Naive thymus-derived CD4-positive, alpha-beta T cell (primary cell): ENCODE measurements at regions not wholly inside any gene's neighbourhood (a gene's known extent, or its start where the extent isn't known, plus 50 kb on each side); places are given as distances from the start of the nearest gene placed in this dataset.

Source experiments
- ATAC-seq: fragments of 150-1000 bp; cut with Tn5 transposase; 2 replicates; pipeline ENCODE4 v1.10.0; 2021; ENCODE audit warnings: mild to moderate bottlenecking, moderate library complexity
- CTCF ChIA-PET: fragments of 350-600 bp; sonication (Branson Sonifier 250); formaldehyde crosslinking; loops from one replicate; lab custom pipeline; 2021; ENCODE audit warnings: antibody characterized with exemption; lab: Charles Lee
- POLR2A ChIA-PET: fragments of 350-600 bp; sonication (Branson Sonifier 250); formaldehyde crosslinking; loops from one replicate; lab custom pipeline; 2021; ENCODE audit warnings: antibody characterized with exemption, inconsistent platforms; lab: Charles Lee
- DNase-seq, 9 donors: peaks; one replicate each; pipeline versions ENCODE4 v3.0.0 to v3.0.0-alpha.2; 2020 to 2022; ENCODE audit warnings: mixed read lengths in 1 of 9
- H3K27ac ChIP-seq: one replicate; pipeline ENCODE4 v1.7.0; 2013; ENCODE audit warnings: mild to moderate bottlenecking, low read depth, low read length, moderate library complexity
- H3K27me3 ChIP-seq, 2 donors: one replicate each; pipeline ENCODE4 v1.7.0; 2013; ENCODE audit warnings: low read length in 2 of 2, mild to moderate bottlenecking in 2 of 2, moderate library complexity in 2 of 2; ENCODE audit not compliant: control insufficient read depth in 2 of 2, insufficient read depth in 2 of 2
- H3K36me3 ChIP-seq, 3 experiments: 1 replicate in 2 of 3; 2 replicates in 1 of 3; pipeline ENCODE4 v1.7.0; 2013; ENCODE audit warnings: low read length in 3 of 3, mild to moderate bottlenecking in 3 of 3, moderate library complexity in 1 of 3; ENCODE audit not compliant: insufficient read depth in 3 of 3, control insufficient read depth in 2 of 3
- H3K4me1 ChIP-seq, 2 donors: one replicate each; pipeline ENCODE4 v1.7.0; 2013; ENCODE audit warnings: low read length in 2 of 2, mild to moderate bottlenecking in 2 of 2, moderate library complexity in 1 of 2; ENCODE audit not compliant: control insufficient read depth in 2 of 2, insufficient read depth in 2 of 2
- H3K4me3 ChIP-seq: 2 replicates; pipeline ENCODE4 v1.7.0; 2013; ENCODE audit warnings: mild to moderate bottlenecking, low read length
- H3K9me3 ChIP-seq, 3 experiments: 1 replicate in 2 of 3; 2 replicates in 1 of 3; pipeline ENCODE4 v1.7.0; 2013; ENCODE audit warnings: low read length in 3 of 3; ENCODE audit not compliant: control insufficient read depth in 2 of 3
- H3K27ac Mint-ChIP-seq, 9 donors: one replicate each; pipeline ENCODE4 v1.8.0; 2020 to 2022; ENCODE audit warnings: mixed read lengths in 9 of 9, mild to moderate bottlenecking in 8 of 9, moderate library complexity in 5 of 9, inconsistent platforms in 2 of 9
- H3K27me3 Mint-ChIP-seq, 5 donors: one replicate each; pipeline ENCODE4 v1.8.0; 2021 to 2022; ENCODE audit warnings: mixed read lengths in 5 of 5, mild to moderate bottlenecking in 1 of 5
- H3K36me3 Mint-ChIP-seq, 5 donors: one replicate each; pipeline ENCODE4 v1.8.0; 2020 to 2022; ENCODE audit warnings: mixed read lengths in 5 of 5, mild to moderate bottlenecking in 3 of 5, inconsistent platforms in 1 of 5
- H3K4me1 Mint-ChIP-seq, 7 donors: one replicate each; pipeline ENCODE4 v1.8.0; 2020 to 2022; ENCODE audit warnings: mixed read lengths in 7 of 7, mild to moderate bottlenecking in 3 of 7, inconsistent platforms in 1 of 7
- H3K4me3 Mint-ChIP-seq, 10 donors: one replicate each; pipeline ENCODE4 v1.8.0; 2020 to 2022; ENCODE audit warnings: mild to moderate bottlenecking in 10 of 10, mixed read lengths in 10 of 10, moderate library complexity in 6 of 10, inconsistent platforms in 2 of 10
- H3K9me3 Mint-ChIP-seq, 11 donors: one replicate each; pipeline ENCODE4 v1.8.0; 2020 to 2022; ENCODE audit warnings: mixed read lengths in 11 of 11, mild to moderate bottlenecking in 4 of 11, inconsistent platforms in 1 of 11, moderate library complexity in 1 of 11
- intact Hi-C, 2 donors: fragments of 100-400 bp; cut with micrococcal nuclease; formaldehyde crosslinking; loops; one replicate each; pipeline ENCODE4 v1.15.1; 2023

GRCh38 chr6:93164781-93165180 is 254.6 kb downstream of the EPHA7 start:
- no peaks in the 10 kb centered on the region for H3K27me3 Mint-ChIP-seq
- Histone ChIP-seq H3K9me3 (no peaks in the 10 kb centered on the region), H3K36me3 (no peaks in the 10 kb centered on the region), H3K27me3 (no peaks in the 10 kb centered on the region), H3K27ac (no peak overlapping the region), H3K4me1 (no peaks in the 10 kb centered on the region), H3K4me3 (no peak overlapping the region)
- no peak overlapping the region for H3K27ac Mint-ChIP-seq
- H3K4me1 Mint-ChIP-seq = no peaks in the 10 kb centered on the region
- no peaks in the 10 kb centered on the region for H3K36me3 Mint-ChIP-seq
- ChIA-PET CTCF (no interaction called here), POLR2A (no interaction called here)
- intact Hi-C loops = no loop called here
- peaks cover 0 to 12% (median 0%) of the 10 kb centered on the region in 11 donors for H3K9me3 Mint-ChIP-seq
- ATAC-seq = no peak
- no peak for DNase-seq
- H3K4me3 Mint-ChIP-seq = no peak overlapping the region

GRCh38 chr6:93163146-93163545 is 256.2 kb downstream of the EPHA7 start:
- no peaks in the 10 kb centered on the region for H3K36me3 ChIP-seq
- DNase-seq (no peak), ATAC-seq (no peak)
- no peaks in the 10 kb centered on the region for H3K4me1 ChIP-seq
- Mint-ChIP-seq H3K36me3 (no peaks in the 10 kb centered on the region), H3K4me3 (no peak overlapping the region), H3K4me1 (no peaks in the 10 kb centered on the region), H3K9me3 (peaks cover 0 to 18% (median 2%) of the 10 kb centered on the region in 11 donors), H3K27ac (no peak overlapping the region), H3K27me3 (no peaks in the 10 kb centered on the region)
- POLR2A ChIA-PET = no interaction called here
- intact Hi-C loops = no loop called here
- H3K9me3 ChIP-seq = no peaks in the 10 kb centered on the region
- H3K4me3 ChIP-seq = no peak overlapping the region
- CTCF ChIA-PET = no interaction called here
- H3K27ac ChIP-seq = no peak overlapping the region
- H3K27me3 ChIP-seq = no peaks in the 10 kb centered on the region

DNA sequence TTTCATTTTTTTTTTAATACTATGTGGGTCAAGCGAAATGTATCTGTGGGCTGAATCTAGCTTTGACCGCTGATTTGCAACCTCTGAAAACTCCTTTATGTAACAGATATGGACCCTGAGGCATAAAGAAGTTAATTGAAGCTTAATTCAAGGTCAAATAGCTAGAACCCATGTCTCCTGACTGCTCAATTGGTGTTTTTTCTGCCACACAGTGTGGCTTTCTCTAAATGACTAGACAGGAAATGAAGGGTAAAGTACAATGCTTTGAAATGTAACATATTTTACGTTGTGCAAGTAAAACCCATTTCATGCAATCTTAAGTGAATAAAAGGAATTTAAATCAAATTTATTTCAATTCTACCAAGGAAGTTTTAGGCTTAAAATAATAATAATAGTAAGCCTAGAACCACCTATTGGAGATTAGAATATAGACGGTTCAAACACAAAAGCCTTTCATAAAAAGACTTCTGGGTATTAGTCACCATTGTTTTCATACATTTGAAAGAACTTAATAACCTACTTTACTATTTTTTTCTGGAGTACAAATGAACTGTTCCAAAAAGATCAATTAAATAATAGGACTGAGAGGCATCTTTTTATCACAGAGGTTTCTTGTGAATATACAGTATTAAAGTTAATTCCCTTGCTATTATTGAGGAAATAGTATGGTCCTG is 279.8 kb downstream of the EPHA7 start:
- Mint-ChIP-seq H3K27ac (no peak overlapping the region), H3K9me3 (peaks cover 0 to 25% (median 4%) of the 10 kb centered on the region in 11 donors), H3K4me1 (no peaks in the 10 kb centered on the region), H3K27me3 (no peaks in the 10 kb centered on the region), H3K4me3 (no peak overlapping the region), H3K36me3 (no peaks in the 10 kb centered on the region)
- ATAC-seq (no peak), DNase-seq (no peak)
- H3K9me3 ChIP-seq = no peaks in the 10 kb centered on the region
- no peak overlapping the region for H3K4me3 ChIP-seq
- H3K36me3 ChIP-seq = no peaks in the 10 kb centered on the region
- no peak overlapping the region for H3K27ac ChIP-seq
- H3K27me3 ChIP-seq = no peaks in the 10 kb centered on the region
- H3K4me1 ChIP-seq = no peaks in the 10 kb centered on the region
- intact Hi-C loops = no loop called here
- CTCF ChIA-PET = no interaction called here
- POLR2A ChIA-PET = no interaction called here

DNA sequence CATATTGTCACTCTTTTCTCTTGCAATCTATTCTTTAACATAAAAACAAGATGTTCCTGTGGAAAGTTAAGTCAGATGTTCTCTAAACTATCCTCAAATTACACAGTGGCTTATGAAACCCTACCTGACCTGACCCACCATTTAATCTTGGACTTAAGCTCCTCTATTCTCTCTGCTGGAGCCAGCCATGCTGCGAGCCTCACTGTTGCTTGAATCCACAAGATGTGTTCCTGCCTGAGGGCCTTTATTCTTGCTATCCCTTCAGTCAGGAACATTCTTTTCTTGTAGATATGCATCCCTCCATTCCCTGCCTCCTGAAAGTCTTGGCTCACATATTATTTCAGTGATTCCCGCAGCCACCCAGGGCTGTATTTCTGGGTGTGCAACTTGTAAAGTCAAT is 283.2 kb downstream of the EPHA7 start:
- Histone ChIP-seq H3K27ac (no peak overlapping the region), H3K4me3 (no peak overlapping the region), H3K27me3 (no peaks in the 10 kb centered on the region), H3K36me3 (no peaks in the 10 kb centered on the region), H3K9me3 (no peaks in the 10 kb centered on the region), H3K4me1 (no peaks in the 10 kb centered on the region)
- peaks cover 0 to 35% (median 0%) of the 10 kb centered on the region in 11 donors for H3K9me3 Mint-ChIP-seq
- ChIA-PET POLR2A (no interaction called here), CTCF (no interaction called here)
- no peak for ATAC-seq
- H3K36me3 Mint-ChIP-seq = no peaks in the 10 kb centered on the region
- no peak for DNase-seq
- H3K4me1 Mint-ChIP-seq = no peaks in the 10 kb centered on the region
- H3K4me3 Mint-ChIP-seq = no peak overlapping the region
- no peak overlapping the region for H3K27ac Mint-ChIP-seq
- intact Hi-C loops = no loop called here
- H3K27me3 Mint-ChIP-seq = no peaks in the 10 kb centered on the region

DNA sequence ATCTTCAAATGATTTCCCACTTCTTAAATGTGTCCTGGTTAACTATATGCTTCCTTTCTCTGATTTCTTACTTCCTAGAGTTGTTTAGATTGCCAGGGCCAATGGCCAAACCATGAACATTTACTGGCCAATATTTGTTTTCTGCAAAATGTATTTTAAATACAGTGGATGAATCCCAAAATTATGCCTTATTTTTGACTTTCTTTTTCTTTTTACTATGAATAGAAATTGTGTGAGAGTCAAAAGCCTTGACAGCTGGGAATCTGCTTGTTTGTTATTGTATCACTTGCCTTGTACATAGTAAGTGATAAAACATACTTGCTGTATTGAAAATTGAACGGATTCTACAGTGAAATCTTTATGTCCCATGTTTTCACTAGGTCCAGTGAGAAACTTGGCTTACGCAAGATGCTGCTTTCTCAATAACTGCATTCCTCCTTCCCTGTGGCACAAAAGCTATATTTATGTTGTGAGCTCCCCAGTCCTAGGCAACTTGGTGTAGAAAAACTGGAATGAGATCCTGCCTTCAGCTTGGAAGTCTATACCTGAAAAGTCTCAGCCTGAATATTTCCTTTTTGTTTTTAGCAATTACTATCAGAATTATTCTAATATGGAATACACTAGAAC is 295.2 kb downstream of the EPHA7 start:
- no peak overlapping the region for H3K4me3 ChIP-seq
- CTCF ChIA-PET = no interaction called here
- no peak overlapping the region for H3K27ac Mint-ChIP-seq
- POLR2A ChIA-PET = no interaction called here
- peaks cover 0 to 4% (median 0%) of the 10 kb centered on the region in 5 donors for H3K36me3 Mint-ChIP-seq
- ATAC-seq = no peak
- H3K4me1 ChIP-seq = no peaks in the 10 kb centered on the region
- H3K27me3 Mint-ChIP-seq = no peaks in the 10 kb centered on the region
- H3K27me3 ChIP-seq = no peaks in the 10 kb centered on the region
- peaks cover 0 to 25% (median 4%) of the 10 kb centered on the region in 11 donors for H3K9me3 Mint-ChIP-seq
- H3K4me1 Mint-ChIP-seq = no peaks in the 10 kb centered on the region
- H3K36me3 ChIP-seq = no peaks in the 10 kb centered on the region
- intact Hi-C loops = no loop called here
- no peak overlapping the region for H3K4me3 Mint-ChIP-seq
- DNase-seq = no peak
- no peaks in the 10 kb centered on the region for H3K9me3 ChIP-seq
- H3K27ac ChIP-seq = no peak overlapping the region

GRCh38 chr6:93123585-93123984 is 295.8 kb downstream of the EPHA7 start:
- ATAC-seq = no peak
- intact Hi-C loops = no loop called here
- POLR2A ChIA-PET = no interaction called here

DNA sequence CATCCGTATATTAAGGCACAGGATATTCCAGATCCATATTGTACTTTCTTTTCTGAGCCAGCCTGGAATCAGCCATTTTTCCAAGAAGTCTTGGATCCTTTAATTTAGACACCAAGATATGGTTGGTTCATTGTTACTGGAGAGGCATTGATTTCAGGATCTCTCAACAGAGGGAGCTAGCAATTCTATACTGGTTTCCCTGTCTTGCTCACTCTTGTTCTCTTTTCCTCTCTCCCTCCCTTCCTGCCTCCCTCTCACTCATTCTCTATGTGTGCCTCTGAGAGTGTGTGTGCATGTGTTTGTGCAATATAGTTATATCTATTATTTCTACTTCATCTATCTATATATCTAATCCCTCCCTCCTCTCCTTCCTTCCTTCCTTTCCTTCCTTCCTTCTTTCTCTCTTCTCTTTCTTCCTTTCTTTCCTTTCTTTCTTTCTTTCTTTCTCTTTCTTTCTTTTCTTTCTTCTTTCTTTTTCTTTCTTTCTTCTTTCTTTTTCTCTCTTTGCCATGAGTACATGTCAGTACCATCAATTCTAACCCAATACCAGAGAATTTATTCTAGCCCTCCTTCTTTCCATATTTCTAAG is 299.1 kb downstream of the EPHA7 start:
- CTCF ChIA-PET = no interaction called here
- no peaks in the 10 kb centered on the region for H3K4me1 ChIP-seq
- DNase-seq (no peak), ATAC-seq (no peak)
- POLR2A ChIA-PET = no interaction called here
- no peaks in the 10 kb centered on the region for H3K36me3 ChIP-seq
- Mint-ChIP-seq H3K9me3 (peaks cover 0 to 14% (median 0%) of the 10 kb centered on the region in 11 donors), H3K27ac (no peak overlapping the region), H3K4me1 (no peaks in the 10 kb centered on the region), H3K36me3 (no peaks in the 10 kb centered on the region), H3K4me3 (no peak overlapping the region), H3K27me3 (no peaks in the 10 kb centered on the region)
- no peaks in the 10 kb centered on the region for H3K27me3 ChIP-seq
- intact Hi-C loops = no loop called here
- H3K27ac ChIP-seq = no peak overlapping the region
- no peaks in the 10 kb centered on the region for H3K9me3 ChIP-seq
- H3K4me3 ChIP-seq = no peak overlapping the region

More at GRCh38 chr6:93123585-93123984, 295.8 kb downstream of the EPHA7 start:
- CTCF ChIA-PET = no interaction called here
- Mint-ChIP-seq H3K27me3 (no peaks in the 10 kb centered on the region), H3K27ac (no peak overlapping the region), H3K9me3 (peaks cover 0 to 21% (median 4%) of the 10 kb centered on the region in 11 donors), H3K36me3 (peaks cover 0 to 4% (median 0%) of the 10 kb centered on the region in 5 donors), H3K4me3 (no peak overlapping the region), H3K4me1 (no peaks in the 10 kb centered on the region)
- Histone ChIP-seq H3K9me3 (no peaks in the 10 kb centered on the region), H3K4me3 (no peak overlapping the region), H3K27me3 (no peaks in the 10 kb centered on the region), H3K27ac (no peak overlapping the region), H3K36me3 (no peaks in the 10 kb centered on the region), H3K4me1 (no peaks in the 10 kb centered on the region)
- no peak for DNase-seq
